COLO668 (cell line): ENCODE measurements at regions not wholly inside any gene's neighbourhood (a gene's known extent, or its start where the extent isn't known, plus 50 kb on each side); places are given as distances from the start of the nearest gene placed in this dataset.

Experiments
- DNase-seq: peaks from one replicate; lab custom pipeline; 2025; ENCODE audit not compliant: unreplicated experiment; lab: John Stamatoyannopoulos, UW

GRCh38 chr7:86975449-86975848 lies 84.0 kb downstream of the ELAPOR2 start:
- no peak for DNase-seq

GRCh38 chr7:86972072-86972471 lies 87.4 kb downstream of the ELAPOR2 start:
- DNase-seq: no peak

- no peak for DNase-seq
Observed at GRCh38 chr7:86970986-86971385, 88.5 kb downstream of the ELAPOR2 start.

- DNase-seq: no peak
Observed at GRCh38 chr7:86970547-86970946, 88.9 kb downstream of the ELAPOR2 start.

GRCh38 chr7:86969865-86970264 lies 89.6 kb downstream of the ELAPOR2 start:
- DNase-seq: no peak

GRCh38 chr7:86968618-86969017 lies 90.8 kb downstream of the ELAPOR2 start:
- no peak for DNase-seq

GRCh38 chr7:86966916-86967315 lies 92.5 kb downstream of the ELAPOR2 start:
- DNase-seq: no peak

GRCh38 chr7:86965727-86966120 lies 93.7 kb downstream of the ELAPOR2 start:
- no peak for DNase-seq

- DNase-seq: no peak
Observed at GRCh38 chr7:86964973-86965726, 94.3 kb downstream of the ELAPOR2 start.

GRCh38 chr7:86963599-86964230 lies 95.7 kb downstream of the ELAPOR2 start:
- no peak for DNase-seq

- DNase-seq: no peak
Observed at GRCh38 chr7:86962623-86963022, 96.8 kb downstream of the ELAPOR2 start.

- DNase-seq: no peak
Observed at GRCh38 chr7:86961686-86962085, 97.8 kb downstream of the ELAPOR2 start.

GRCh38 chr7:86958380-86958779 lies 101.1 kb downstream of the ELAPOR2 start:
- no peak for DNase-seq

- DNase-seq: no peak
Observed at GRCh38 chr7:86956567-86956966, 102.9 kb downstream of the ELAPOR2 start.

- no peak for DNase-seq
Observed at GRCh38 chr7:86955895-86956503, 103.5 kb downstream of the ELAPOR2 start.

GRCh38 chr7:86954971-86955370 lies 104.5 kb downstream of the ELAPOR2 start:
- DNase-seq: no peak

- no peak for DNase-seq
Observed at GRCh38 chr7:86953653-86954336, 105.7 kb downstream of the ELAPOR2 start.

GRCh38 chr7:86953219-86953618 lies 106.2 kb downstream of the ELAPOR2 start:
- no peak for DNase-seq

GRCh38 chr7:86951895-86952294 lies 107.6 kb downstream of the ELAPOR2 start:
- no peak for DNase-seq

- DNase-seq: no peak
Observed at GRCh38 chr7:86950944-86951343, 108.5 kb downstream of the ELAPOR2 start.

- no peak for DNase-seq
Observed at GRCh38 chr7:86950360-86950759, 109.1 kb downstream of the ELAPOR2 start.

GRCh38 chr7:86949779-86950260 lies 109.6 kb downstream of the ELAPOR2 start:
- no peak for DNase-seq
